Fibroblast of skin of back (primary cell): ENCODE measurements at regions not wholly inside any gene's neighbourhood (a gene's known extent, or its start where the extent isn't known, plus 50 kb on each side); places are given as distances from the start of the nearest gene placed in this dataset.

Experiments used
- DNase-seq: peaks from one replicate; pipeline ENCODE4 v3.0.0-alpha.2; 2013

GRCh38 chr13:107238262-107238981 is 670.5 kb upstream of the ARGLU1 start:
- DNase-seq = no peak

- DNase-seq = no peak
These were observed 666.6 kb upstream of the ARGLU1 start for GRCh38 chr13:107234319-107235073.

GRCh38 chr13:107233541-107233940 is 665.6 kb upstream of the ARGLU1 start:
- no peak for DNase-seq

DNA sequence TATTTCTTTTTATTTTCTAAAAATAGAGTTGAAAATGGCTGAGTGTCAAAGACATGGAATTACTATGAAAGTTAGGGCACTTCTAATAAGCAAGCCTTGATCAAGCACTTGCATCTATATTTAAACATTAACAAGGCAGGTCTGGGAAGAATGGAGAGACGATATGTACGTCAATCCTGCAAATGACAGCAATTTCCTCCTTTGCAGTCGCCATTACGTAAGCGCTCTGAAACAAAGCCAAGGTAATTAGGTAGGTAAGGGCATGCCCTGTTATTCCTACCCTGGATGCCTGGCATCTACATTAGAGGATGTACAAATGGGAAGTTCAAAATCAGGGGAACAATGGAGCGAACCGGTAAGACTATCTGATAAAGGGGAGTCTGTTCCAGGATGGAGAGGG is 664.0 kb upstream of the ARGLU1 start:
- no peak for DNase-seq

DNA sequence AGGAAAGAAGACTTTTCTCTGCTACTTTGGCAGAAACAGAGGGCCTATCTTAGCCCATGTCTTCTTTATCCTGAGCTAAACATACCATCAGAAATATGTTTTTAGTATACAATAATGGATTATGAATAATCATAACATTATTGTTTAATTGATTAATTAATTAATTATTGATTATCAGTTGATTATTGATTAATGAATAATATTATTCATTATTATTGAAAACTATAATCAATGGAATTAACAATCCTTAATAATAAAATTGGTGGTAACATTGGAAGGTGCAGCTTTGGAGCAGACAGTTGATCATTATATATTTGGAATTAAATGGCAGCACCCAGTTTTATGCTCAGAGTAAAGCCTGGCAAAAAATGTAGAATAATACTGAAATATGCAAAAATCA is 655.9 kb upstream of the ARGLU1 start:
- DNase-seq = no peak

- DNase-seq = no peak
These were observed 654.7 kb upstream of the ARGLU1 start for GRCh38 chr13:107222597-107222996.

GRCh38 chr13:107220245-107220644 is 652.3 kb upstream of the ARGLU1 start:
- DNase-seq = no peak

- no peak for DNase-seq
These were observed 649.3 kb upstream of the ARGLU1 start for GRCh38 chr13:107217251-107217650.

DNA sequence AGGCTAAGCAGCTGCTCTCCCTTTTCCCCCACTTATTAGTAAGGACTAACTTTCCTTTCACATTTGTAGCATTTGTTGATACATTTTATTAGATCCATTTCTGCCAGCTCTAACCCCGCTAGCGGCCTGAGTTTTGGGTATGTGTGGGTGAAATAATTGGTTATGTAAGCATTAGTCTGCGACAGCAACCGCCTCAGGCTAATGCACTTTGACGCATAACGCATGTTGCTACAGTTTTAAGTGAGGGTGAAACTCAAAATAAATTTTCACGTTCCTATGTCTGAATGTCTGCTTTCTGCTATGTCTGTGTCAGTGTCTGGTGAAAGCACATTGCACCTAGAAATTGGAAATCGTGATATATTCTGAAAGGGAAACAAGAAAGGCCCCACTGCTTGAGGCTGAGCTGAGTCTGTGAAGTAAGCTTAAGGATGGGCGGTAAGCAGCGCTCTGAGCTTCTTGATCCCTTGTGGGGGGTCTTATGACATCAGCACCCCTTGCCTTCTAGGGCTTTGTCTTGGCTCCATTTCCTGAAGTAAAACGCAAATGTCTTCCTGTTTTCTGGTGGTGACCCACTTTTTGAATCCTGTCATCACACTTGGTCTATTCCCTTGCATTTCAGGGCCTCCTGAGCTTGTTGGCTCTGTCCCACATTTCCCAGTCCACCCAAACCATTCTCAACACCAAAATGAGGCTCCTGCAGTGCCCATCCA is 648.3 kb upstream of the ARGLU1 start:
- DNase-seq = no peak

- DNase-seq = peak; percentile 90
These were observed 643.1 kb upstream of the ARGLU1 start for GRCh38 chr13:107211073-107211472.

GRCh38 chr13:107210723-107211030 is 642.7 kb upstream of the ARGLU1 start:
- peak; percentile 49 for DNase-seq

- no peak for DNase-seq
These were observed 642.1 kb upstream of the ARGLU1 start for GRCh38 chr13:107209824-107210722.

GRCh38 chr13:107208889-107209288 is 641.0 kb upstream of the ARGLU1 start:
- no peak for DNase-seq

DNA sequence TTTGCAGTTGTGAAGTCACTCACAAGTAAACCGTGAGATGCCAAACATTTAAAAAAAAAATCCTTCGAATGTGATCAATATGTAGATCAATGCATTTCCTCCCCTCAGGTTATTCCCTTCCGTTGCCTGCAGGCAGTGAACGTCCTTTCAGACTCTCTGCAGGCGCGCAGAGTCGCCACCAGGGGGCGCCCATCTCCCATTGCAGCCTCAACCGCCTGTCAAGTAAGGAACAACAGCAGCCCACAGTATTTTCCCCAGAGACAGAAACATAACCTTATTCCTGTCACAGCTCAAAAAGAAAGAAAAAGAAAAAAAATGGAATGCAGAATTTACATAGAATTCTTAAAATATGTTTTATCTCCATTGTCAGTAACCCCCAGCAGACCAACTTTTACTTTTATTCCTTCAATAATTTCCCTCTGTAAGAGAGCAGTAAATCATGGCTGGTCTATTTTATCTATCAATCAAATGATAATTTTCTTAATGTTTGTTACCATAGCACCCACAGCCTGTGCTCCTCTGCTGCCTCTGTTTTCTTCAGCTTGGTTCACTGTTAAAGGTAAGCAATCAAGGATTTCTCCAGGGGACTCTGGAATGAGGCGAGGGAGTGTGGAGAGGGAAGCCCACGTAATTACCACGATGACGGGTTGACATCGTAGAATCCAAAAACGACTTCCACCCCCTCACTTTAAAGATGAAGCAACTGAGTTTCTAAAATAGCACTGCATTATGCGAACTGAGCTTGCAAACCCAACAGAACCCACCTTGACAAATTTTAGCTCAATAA is 637.6 kb upstream of the ARGLU1 start:
- peak; percentile 54 for DNase-seq

DNA sequence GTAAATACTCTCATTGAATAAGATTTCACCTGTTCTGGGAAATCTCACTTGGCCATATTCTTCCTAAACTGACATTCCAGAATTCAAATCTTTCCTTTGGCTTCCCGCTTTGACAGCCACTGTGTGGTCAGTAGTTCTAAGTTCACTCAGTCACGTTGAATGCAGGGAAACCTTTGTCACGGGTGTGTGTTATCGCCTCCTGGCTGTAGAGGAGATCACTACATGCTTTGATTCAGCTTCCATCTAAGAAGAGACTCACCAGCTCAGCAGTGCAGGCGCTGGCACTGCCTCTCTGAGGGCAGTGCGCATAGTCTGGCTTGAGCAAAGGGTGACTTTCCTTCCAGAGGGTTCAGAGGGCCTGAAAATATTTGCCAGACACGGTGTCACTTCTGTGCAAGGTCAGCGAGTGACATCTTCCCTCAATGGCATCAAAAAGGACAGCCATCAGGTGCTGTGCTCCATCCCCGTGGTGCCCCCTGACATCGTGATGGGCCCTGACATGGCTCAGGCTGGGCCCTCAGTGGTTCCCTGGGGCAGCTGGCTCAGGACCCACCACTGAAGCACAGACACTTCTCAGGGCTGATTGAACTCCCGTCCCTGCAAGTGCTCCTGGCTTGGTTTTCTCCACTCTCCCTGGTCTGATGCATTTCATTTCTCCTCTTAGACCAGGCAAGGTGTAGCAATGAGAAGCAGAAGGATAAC is 635.4 kb upstream of the ARGLU1 start:
- DNase-seq = no peak

DNA sequence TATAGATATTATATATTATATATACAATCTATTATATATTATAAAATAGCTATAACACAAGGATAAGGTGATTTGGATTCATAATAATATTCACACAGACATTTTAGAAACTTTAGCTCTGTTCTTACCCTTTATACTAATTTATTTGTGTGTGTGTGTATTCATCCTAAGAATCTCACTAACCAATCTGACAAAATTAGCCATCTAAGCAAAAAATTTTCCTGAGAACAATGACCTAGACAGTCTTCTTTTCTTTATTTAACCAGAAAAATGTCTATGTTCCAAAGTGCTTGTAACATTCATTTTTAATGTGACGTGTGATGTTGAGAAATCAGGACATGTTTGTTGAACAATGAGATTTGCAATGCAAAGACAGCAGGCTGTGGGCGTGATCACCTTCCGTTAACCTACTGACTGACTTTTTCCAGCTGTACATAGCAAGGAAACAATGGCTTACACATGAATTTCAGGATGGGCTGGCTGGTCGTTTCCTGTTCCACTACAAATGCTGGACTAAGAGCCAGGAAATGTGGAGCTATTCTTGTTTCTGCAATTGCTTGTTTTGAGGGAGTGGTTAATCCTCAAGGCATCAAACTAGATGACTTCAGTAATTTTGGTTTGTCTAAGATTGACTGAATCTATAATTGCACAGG is 634.6 kb upstream of the ARGLU1 start:
- no peak for DNase-seq

GRCh38 chr13:107200491-107200890 is 632.6 kb upstream of the ARGLU1 start:
- DNase-seq = no peak

- DNase-seq = no peak
These were observed 624.4 kb upstream of the ARGLU1 start for GRCh38 chr13:107192289-107192688.

GRCh38 chr13:107190065-107190464 is 622.1 kb upstream of the ARGLU1 start:
- DNase-seq = no peak

GRCh38 chr13:107185889-107186288 is 618.0 kb upstream of the ARGLU1 start:
- peak; percentile 40 for DNase-seq
